Osteoblast (primary cell): ENCODE measurements at regions not wholly inside any gene's neighbourhood (a gene's known extent, or its start where the extent isn't known, plus 50 kb on each side); places are given as distances from the start of the nearest gene placed in this dataset.

Source experiments
- DNase-seq: peaks from one replicate; pipeline ENCODE4 v3.0.0; 2011; ENCODE audit warnings: low spot score, mixed read lengths; ENCODE audit not compliant: insufficient read length; ENCODE audit errors: missing footprints
- H2AFZ ChIP-seq: 2 replicates; pipeline ENCODE4 v1.6.0; 2011; ENCODE audit warnings: mild to moderate bottlenecking, low read length
- H3K27ac ChIP-seq: 2 replicates; pipeline ENCODE4 v1.5.1; 2011; ENCODE audit warnings: mild to moderate bottlenecking, low read depth, low read length, moderate library complexity
- H3K27me3 ChIP-seq: 2 replicates; pipeline ENCODE4 v1.6.0; 2012; ENCODE audit warnings: mild to moderate bottlenecking, control low read depth, inconsistent platforms, low read length, moderate library complexity; ENCODE audit not compliant: insufficient read depth
- H3K36me3 ChIP-seq: 2 replicates; pipeline ENCODE4 v1.5.1; 2011; ENCODE audit warnings: mild to moderate bottlenecking, low read length, control low read depth, moderate library complexity; ENCODE audit not compliant: insufficient read depth
- H3K4me1 ChIP-seq: 2 replicates; pipeline ENCODE4 v1.5.1; 2011; ENCODE audit warnings: mild to moderate bottlenecking, low read length, control low read depth, moderate library complexity; ENCODE audit not compliant: insufficient read depth
- H3K4me2 ChIP-seq: 2 replicates; pipeline ENCODE4 v1.6.0; 2011; ENCODE audit warnings: mild to moderate bottlenecking, low read length; ENCODE audit not compliant: insufficient read depth
- H3K4me3 ChIP-seq: fragments of 200-600 bp; sonication (generic); 3 replicates; pipeline ENCODE4 v1.5.1; 2012; ENCODE audit warnings: mild to moderate bottlenecking, low read length, inconsistent platforms; ENCODE audit not compliant: insufficient read depth
- H3K79me2 ChIP-seq: 2 replicates; pipeline ENCODE4 v1.6.0; 2012; ENCODE audit warnings: mild to moderate bottlenecking, low read length, control low read depth, inconsistent platforms; ENCODE audit not compliant: insufficient read depth
- H3K9me3 ChIP-seq: 2 replicates; pipeline ENCODE4 v1.5.1; 2011; ENCODE audit warnings: low read depth, low read length, control low read depth
- H4K20me1 ChIP-seq: 2 replicates; pipeline ENCODE4 v1.6.0; 2012; ENCODE audit warnings: mild to moderate bottlenecking, low read length, control low read depth; ENCODE audit not compliant: insufficient read depth
- CTCF ChIP-seq: IDR thresholded peaks from 2 replicates; pipeline ENCODE4 v1.5.1; 2011; ENCODE audit warnings: mild to moderate bottlenecking, low read depth, low read length, moderate library complexity; ENCODE audit errors: extremely low read depth

- no peaks in the 10 kb centered on the region for H3K36me3 ChIP-seq
- H3K9me3 ChIP-seq = no peaks in the 10 kb centered on the region
- no peaks in the 10 kb centered on the region for H3K4me1 ChIP-seq
- TF ChIP-seq CTCF = no peak
- H3K4me3 ChIP-seq = no peak overlapping the region
- H3K79me2 ChIP-seq = no peaks in the 10 kb centered on the region
- H2AFZ ChIP-seq = no peak overlapping the region
- H3K27ac ChIP-seq = no peak overlapping the region
- H4K20me1 ChIP-seq = no peaks in the 10 kb centered on the region
- H3K27me3 ChIP-seq = no peaks in the 10 kb centered on the region
- peak; percentile 45 for DNase-seq
- no peak overlapping the region for H3K4me2 ChIP-seq
Observed at GRCh38 chr2:101577173-101577572, 102.3 kb upstream of the RFX8 start.

GRCh38 chr2:101574622-101575021, 99.7 kb upstream of the RFX8 start:
- no peak for TF ChIP-seq CTCF
- Histone ChIP-seq H3K27me3 (no peaks in the 10 kb centered on the region), H3K36me3 (no peaks in the 10 kb centered on the region), H3K4me1 (no peaks in the 10 kb centered on the region), H3K4me2 (no peak overlapping the region), H3K4me3 (no peak overlapping the region), H3K79me2 (no peaks in the 10 kb centered on the region), H3K27ac (no peak overlapping the region), H4K20me1 (no peaks in the 10 kb centered on the region), H3K9me3 (no peaks in the 10 kb centered on the region), H2AFZ (no peak overlapping the region)
- DNase-seq = no peak

- Histone ChIP-seq H3K4me1 (no peaks in the 10 kb centered on the region), H4K20me1 (no peaks in the 10 kb centered on the region), H3K4me2 (no peak overlapping the region), H2AFZ (no peak overlapping the region), H3K27me3 (no peaks in the 10 kb centered on the region), H3K9me3 (no peaks in the 10 kb centered on the region), H3K36me3 (no peaks in the 10 kb centered on the region), H3K4me3 (no peak overlapping the region), H3K27ac (no peak overlapping the region), H3K79me2 (no peaks in the 10 kb centered on the region)
- no peak for DNase-seq
- TF ChIP-seq CTCF = no peak
Observed at GRCh38 chr2:101571951-101572350, 97.0 kb upstream of the RFX8 start.

- DNase-seq = no peak
- H2AFZ ChIP-seq = no peak overlapping the region
- no peak overlapping the region for H3K27ac ChIP-seq
- peaks cover 6% of the 10 kb centered on the region for H3K27me3 ChIP-seq
- no peaks in the 10 kb centered on the region for H3K36me3 ChIP-seq
- no peaks in the 10 kb centered on the region for H4K20me1 ChIP-seq
- H3K9me3 ChIP-seq = no peaks in the 10 kb centered on the region
- no peak overlapping the region for H3K4me2 ChIP-seq
- H3K4me3 ChIP-seq = no peak overlapping the region
- no peaks in the 10 kb centered on the region for H3K4me1 ChIP-seq
- no peak for TF ChIP-seq CTCF
- H3K79me2 ChIP-seq = no peaks in the 10 kb centered on the region
Observed at GRCh38 chr2:101569886-101570520, 95.1 kb upstream of the RFX8 start.
